ENCODE measurements at regions not wholly inside any gene's neighbourhood (a gene's known extent, or its start where the extent isn't known, plus 50 kb on each side); places are given as distances from the start of the nearest gene placed in this dataset.

DNA sequence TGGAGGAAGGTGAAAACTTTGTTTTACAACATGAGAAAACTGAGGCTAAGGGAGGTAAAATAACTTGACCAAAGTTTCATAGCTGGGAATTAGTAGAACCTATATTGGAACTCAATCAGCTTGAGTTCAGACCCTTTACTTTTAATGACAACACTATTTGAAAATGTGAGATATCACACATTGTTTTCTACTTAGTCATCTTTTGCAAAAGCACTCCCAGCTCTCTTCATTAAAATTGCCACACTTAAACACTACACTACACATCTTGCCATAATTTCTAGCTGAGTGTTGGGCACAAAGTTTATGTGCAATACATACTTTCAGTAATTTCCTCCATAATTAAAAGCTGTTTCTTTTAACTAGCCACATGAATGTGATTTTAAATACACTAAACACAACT lies 230.4 kb upstream of the DCBLD2 start:
- TF ChIP-seq, protein P1, sequence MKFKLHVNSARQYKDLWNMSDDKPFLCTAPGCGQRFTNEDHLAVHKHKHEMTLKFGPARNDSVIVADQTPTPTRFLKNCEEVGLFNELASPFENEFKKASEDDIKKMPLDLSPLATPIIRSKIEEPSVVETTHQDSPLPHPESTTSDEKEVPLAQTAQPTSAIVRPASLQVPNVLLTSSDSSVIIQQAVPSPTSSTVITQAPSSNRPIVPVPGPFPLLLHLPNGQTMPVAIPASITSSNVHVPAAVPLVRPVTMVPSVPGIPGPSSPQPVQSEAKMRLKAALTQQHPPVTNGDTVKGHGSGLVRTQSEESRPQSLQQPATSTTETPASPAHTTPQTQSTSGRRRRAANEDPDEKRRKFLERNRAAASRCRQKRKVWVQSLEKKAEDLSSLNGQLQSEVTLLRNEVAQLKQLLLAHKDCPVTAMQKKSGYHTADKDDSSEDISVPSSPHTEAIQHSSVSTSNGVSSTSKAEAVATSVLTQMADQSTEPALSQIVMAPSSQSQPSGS (CRISPR knock-in tag; IDR thresholded peaks at IDR 0.05) = no peak
- TF ChIP-seq, protein P2, sequence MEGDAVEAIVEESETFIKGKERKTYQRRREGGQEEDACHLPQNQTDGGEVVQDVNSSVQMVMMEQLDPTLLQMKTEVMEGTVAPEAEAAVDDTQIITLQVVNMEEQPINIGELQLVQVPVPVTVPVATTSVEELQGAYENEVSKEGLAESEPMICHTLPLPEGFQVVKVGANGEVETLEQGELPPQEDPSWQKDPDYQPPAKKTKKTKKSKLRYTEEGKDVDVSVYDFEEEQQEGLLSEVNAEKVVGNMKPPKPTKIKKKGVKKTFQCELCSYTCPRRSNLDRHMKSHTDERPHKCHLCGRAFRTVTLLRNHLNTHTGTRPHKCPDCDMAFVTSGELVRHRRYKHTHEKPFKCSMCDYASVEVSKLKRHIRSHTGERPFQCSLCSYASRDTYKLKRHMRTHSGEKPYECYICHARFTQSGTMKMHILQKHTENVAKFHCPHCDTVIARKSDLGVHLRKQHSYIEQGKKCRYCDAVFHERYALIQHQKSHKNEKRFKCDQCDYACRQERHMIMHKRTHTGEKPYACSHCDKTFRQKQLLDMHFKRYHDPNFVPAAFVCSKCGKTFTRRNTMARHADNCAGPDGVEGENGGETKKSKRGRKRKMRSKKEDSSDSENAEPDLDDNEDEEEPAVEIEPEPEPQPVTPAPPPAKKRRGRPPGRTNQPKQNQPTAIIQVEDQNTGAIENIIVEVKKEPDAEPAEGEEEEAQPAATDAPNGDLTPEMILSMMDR (CRISPR knock-in tag; IDR thresholded peaks at IDR 0.05) = no peak
- TF ChIP-seq POLR2AphosphoS5 (IDR thresholded peaks at IDR 0.05; ENCODE audit: low read depth, low read length) (no peak), CBX5 (CRISPR knock-in tag; IDR thresholded peaks at IDR 0.05; ENCODE audit: borderline replicate concordance) (no peak), UBTF (CRISPR knock-in tag; IDR thresholded peaks at IDR 0.05) (no peak), BRD4 (CRISPR knock-in tag; IDR thresholded peaks at IDR 0.05) (no peak), TCF7 (IDR thresholded peaks at IDR 0.05; ENCODE audit: low read depth) (no peak)

All from HepG2 (cell line).